OCI-LY1 (cell line): ENCODE measurements at regions not wholly inside any gene's neighbourhood (a gene's known extent, or its start where the extent isn't known, plus 50 kb on each side); places are given as distances from the start of the nearest gene placed in this dataset.
"Not testable (repeated sequence)": the region's sequence is repeated elsewhere in the genome, so short reads cannot be mapped to it uniquely, and the experiment has no call there.

Experiments
- H2AFZ ChIP-seq: fragments of 200-600 bp; sonication (generic), shearing (Covaris generic); 2 replicates; pipeline ENCODE4 v1.6.0; 2014; ENCODE audit warnings: antibody characterized with exemption, mild to moderate bottlenecking, low read length
- H3F3A ChIP-seq: fragments of 200-600 bp; sonication (generic), shearing (Covaris generic); 2 replicates; pipeline ENCODE4 v1.6.0; 2014; ENCODE audit warnings: mild to moderate bottlenecking, antibody characterized with exemption, low read length, moderate library complexity; ENCODE audit not compliant: insufficient read depth
- H3K27ac ChIP-seq: fragments of 200-600 bp; sonication (generic); 2 replicates; pipeline ENCODE4 v1.5.1; 2014; ENCODE audit warnings: low read length, mixed run types, mild to moderate bottlenecking, low read depth; ENCODE audit not compliant: poor library complexity, severe bottlenecking
- H3K27me3 ChIP-seq: fragments of 200-600 bp; sonication (generic); 2 replicates; pipeline ENCODE4 v1.6.0; 2014; ENCODE audit warnings: antibody characterized with exemption, mild to moderate bottlenecking, low read length, moderate library complexity; ENCODE audit not compliant: insufficient read depth
- H3K36me3 ChIP-seq: fragments of 200-600 bp; sonication (generic); 2 replicates; pipeline ENCODE4 v1.6.1; 2014; ENCODE audit warnings: mild to moderate bottlenecking, antibody characterized with exemption, low read length, moderate library complexity, mixed read lengths; ENCODE audit not compliant: insufficient read depth
- H3K4me1 ChIP-seq: fragments of 200-600 bp; sonication (generic); 2 replicates; pipeline ENCODE4 v1.5.1; 2014; ENCODE audit warnings: mild to moderate bottlenecking, low read length, moderate library complexity; ENCODE audit not compliant: insufficient read depth, severe bottlenecking
- H3K4me2 ChIP-seq: fragments of 200-600 bp; sonication (generic), shearing (Covaris generic); 2 replicates; pipeline ENCODE4 v1.6.1; 2014; ENCODE audit warnings: low read length
- H3K4me3 ChIP-seq: fragments of 200-600 bp; sonication (generic); 2 replicates; pipeline ENCODE4 v1.5.1; 2014; ENCODE audit warnings: low read length, low read depth, mild to moderate bottlenecking, mixed read lengths; ENCODE audit not compliant: poor library complexity, severe bottlenecking
- H3K79me2 ChIP-seq: fragments of 200-600 bp; shearing (Covaris generic); 2 replicates; pipeline ENCODE4 v1.6.1; 2016; ENCODE audit warnings: mixed run types, low read length, mixed read lengths; ENCODE audit not compliant: insufficient read depth
- H3K9ac ChIP-seq: fragments of 200-600 bp; sonication (generic), shearing (Covaris generic); 2 replicates; pipeline ENCODE4 v1.6.1; 2014; ENCODE audit warnings: mild to moderate bottlenecking, low read length, mixed read lengths
- H3K9me2 ChIP-seq: fragments of 200-600 bp; sonication (generic), shearing (Covaris generic); 2 replicates; pipeline ENCODE4 v1.6.1; 2014; ENCODE audit warnings: low read depth, mild to moderate bottlenecking, low read length, mixed read lengths
- H3K9me3 ChIP-seq: fragments of 200-600 bp; shearing (Covaris generic); 2 replicates; pipeline ENCODE4 v1.6.1; 2014; ENCODE audit warnings: low read length, mixed read lengths
- H4K20me1 ChIP-seq: fragments of 200-600 bp; sonication (generic), shearing (Covaris generic); 2 replicates; pipeline ENCODE4 v1.6.0; 2016; ENCODE audit warnings: mild to moderate bottlenecking, low read length; ENCODE audit not compliant: insufficient read depth
- EZH2 ChIP-seq: fragments of 200-600 bp; sonication (generic), shearing (Covaris generic); IDR thresholded peaks from 2 replicates; pipeline ENCODE4 v1.8.0; 2017; ENCODE audit warnings: borderline replicate concordance, mixed run types, mild to moderate bottlenecking, antibody characterized with exemption, low read length, moderate library complexity, mixed read lengths
- TF ChIP-seq, protein P1 (sequence below): fragments of 200-600 bp; sonication (generic), shearing (Covaris generic); IDR thresholded peaks from 2 replicates; pipeline ENCODE4 v1.5.1; 2017; ENCODE audit warnings: mild to moderate bottlenecking, antibody characterized with exemption, low read length, moderate library complexity, mixed read lengths

DNA sequence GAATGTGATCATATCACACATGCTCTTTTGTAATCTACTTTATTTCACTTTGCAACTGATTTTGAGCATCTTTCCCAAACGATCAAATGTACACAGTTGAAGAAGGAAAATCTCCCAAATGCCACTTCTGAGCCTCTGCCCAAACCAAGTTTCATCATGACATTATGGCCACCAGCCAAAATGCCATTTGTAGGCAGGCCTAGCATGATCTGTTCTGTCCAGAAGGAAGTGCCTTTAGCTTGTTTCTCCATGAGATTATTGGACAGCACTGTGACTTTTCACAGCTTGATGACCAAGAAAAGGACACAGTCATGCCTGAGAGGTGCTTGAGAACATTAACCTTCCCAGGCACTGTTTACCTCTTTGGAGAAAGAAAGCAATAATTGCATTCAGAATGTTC is 73.2 kb upstream of the PIP5K1B start:
- Histone ChIP-seq H3K9ac (no peak overlapping the region), H3K79me2 (no peaks in the 10 kb centered on the region), H3K4me2 (no peak overlapping the region), H2AFZ (no peak overlapping the region), H3K27ac (no peak overlapping the region), H3K9me3 (no peaks in the 10 kb centered on the region), H3K36me3 (no peaks in the 10 kb centered on the region), H3K4me3 (no peak overlapping the region), H3F3A (no peaks in the 10 kb centered on the region), H3K27me3 (no peaks in the 10 kb centered on the region), H3K4me1 (peaks cover 9% of the 10 kb centered on the region), H3K9me2 (no peaks in the 10 kb centered on the region), H4K20me1 (no peaks in the 10 kb centered on the region)
- no peak for TF ChIP-seq EZH2
- TF ChIP-seq, protein P1, sequence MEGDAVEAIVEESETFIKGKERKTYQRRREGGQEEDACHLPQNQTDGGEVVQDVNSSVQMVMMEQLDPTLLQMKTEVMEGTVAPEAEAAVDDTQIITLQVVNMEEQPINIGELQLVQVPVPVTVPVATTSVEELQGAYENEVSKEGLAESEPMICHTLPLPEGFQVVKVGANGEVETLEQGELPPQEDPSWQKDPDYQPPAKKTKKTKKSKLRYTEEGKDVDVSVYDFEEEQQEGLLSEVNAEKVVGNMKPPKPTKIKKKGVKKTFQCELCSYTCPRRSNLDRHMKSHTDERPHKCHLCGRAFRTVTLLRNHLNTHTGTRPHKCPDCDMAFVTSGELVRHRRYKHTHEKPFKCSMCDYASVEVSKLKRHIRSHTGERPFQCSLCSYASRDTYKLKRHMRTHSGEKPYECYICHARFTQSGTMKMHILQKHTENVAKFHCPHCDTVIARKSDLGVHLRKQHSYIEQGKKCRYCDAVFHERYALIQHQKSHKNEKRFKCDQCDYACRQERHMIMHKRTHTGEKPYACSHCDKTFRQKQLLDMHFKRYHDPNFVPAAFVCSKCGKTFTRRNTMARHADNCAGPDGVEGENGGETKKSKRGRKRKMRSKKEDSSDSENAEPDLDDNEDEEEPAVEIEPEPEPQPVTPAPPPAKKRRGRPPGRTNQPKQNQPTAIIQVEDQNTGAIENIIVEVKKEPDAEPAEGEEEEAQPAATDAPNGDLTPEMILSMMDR, result no peak

DNA sequence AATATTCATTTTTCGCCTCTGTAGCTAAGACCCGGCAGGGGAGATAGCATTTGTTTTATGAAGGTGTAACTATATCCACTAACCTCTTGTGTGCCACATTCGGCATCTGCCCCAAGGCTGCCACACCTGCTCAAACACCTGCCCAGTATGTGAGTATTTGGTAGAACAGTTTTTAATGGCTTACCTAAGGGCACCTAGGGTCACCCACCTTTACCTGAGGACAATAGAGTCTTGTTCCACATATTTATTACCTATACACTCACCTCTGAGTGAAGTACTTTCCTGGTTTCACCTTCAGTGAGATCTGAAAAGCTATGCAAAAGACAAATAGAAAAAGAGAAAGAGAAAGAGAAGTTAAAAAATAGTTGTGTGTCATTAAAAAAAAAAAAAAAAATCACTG is 68.0 kb upstream of the PIP5K1B start:
- Histone ChIP-seq H3K4me1 (peaks cover 61% of the 10 kb centered on the region), H3K9ac (no peak overlapping the region; the same call in 1 of the 2 replicates), H3F3A (no peaks in the 10 kb centered on the region), H3K79me2 (no peaks in the 10 kb centered on the region), H3K9me2 (no peaks in the 10 kb centered on the region), H3K27ac (peak overlapping the region; percentile 5), H3K36me3 (no peaks in the 10 kb centered on the region), H4K20me1 (no peaks in the 10 kb centered on the region), H3K4me2 (peak overlapping the region; percentile 33; the same call in 1 of the 2 replicates), H2AFZ (no peak overlapping the region), H3K9me3 (no peaks in the 10 kb centered on the region), H3K27me3 (no peaks in the 10 kb centered on the region), H3K4me3 (no peak overlapping the region)
- TF ChIP-seq EZH2, result no peak
- TF ChIP-seq, protein P1, result no peak

DNA sequence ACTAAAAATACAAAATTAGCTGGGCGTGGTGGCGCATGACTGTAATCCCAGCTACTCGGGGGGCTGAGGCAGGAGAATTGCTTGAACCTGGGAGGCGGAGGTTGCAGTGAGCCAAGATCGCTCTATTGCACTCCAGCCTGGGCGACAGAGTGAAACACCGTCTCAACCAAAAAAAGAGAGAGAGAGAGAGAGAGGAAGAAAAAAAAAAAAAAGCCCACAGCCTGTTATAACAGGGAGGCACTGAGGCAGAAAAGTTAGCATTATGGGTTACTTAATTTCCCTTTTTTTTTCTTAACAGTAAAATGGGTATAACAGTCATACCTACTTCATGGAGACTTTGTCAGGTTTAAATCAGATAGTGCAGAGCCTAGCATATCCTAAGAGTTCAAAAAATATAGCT is 65.8 kb upstream of the PIP5K1B start:
- not testable (repeated sequence) for H3K4me3 ChIP-seq, H4K20me1 ChIP-seq, H2AFZ ChIP-seq, H3K79me2 ChIP-seq, H3K9me3 ChIP-seq, H3F3A ChIP-seq, H3K27me3 ChIP-seq, H3K36me3 ChIP-seq, H3K9me2 ChIP-seq
- H3K9ac ChIP-seq, result peak overlapping the region; percentile 40; the same call in 1 of the 2 replicates
- peak overlapping the region; percentile 45 for H3K4me2 ChIP-seq
- peaks cover 83% of the 10 kb centered on the region for H3K4me1 ChIP-seq
- peak overlapping the region; percentile 94 for H3K27ac ChIP-seq

GRCh38 chr9:68640421-68641089 is 64.5 kb upstream of the PIP5K1B start:
- Histone ChIP-seq H3K27me3 (no peaks in the 10 kb centered on the region), H3K27ac (peak overlapping the region; percentile 94), H3K9me2 (no peaks in the 10 kb centered on the region), H3K36me3 (no peaks in the 10 kb centered on the region), H3K79me2 (no peaks in the 10 kb centered on the region), H3K9ac (peak overlapping the region; percentile 40; the same call in 1 of the 2 replicates), H4K20me1 (no peaks in the 10 kb centered on the region), H2AFZ (no peak overlapping the region), H3K4me3 (peak overlapping the region; percentile 20), H3K4me1 (peaks cover 96% of the 10 kb centered on the region), H3F3A (no peaks in the 10 kb centered on the region), H3K4me2 (peak overlapping the region; percentile 45), H3K9me3 (no peaks in the 10 kb centered on the region)
- TF ChIP-seq, protein P1, result no peak
- TF ChIP-seq EZH2, result no peak
